Stimulated activated naive CD8-positive, alpha-beta T cell treated with anti-CD3 and anti-CD28 coated beads, Interleukin-15, amount 100 ng/mL, for 72 hours (primary cell): ENCODE measurements at regions not wholly inside any gene's neighbourhood (a gene's known extent, or its start where the extent isn't known, plus 50 kb on each side); places are given as distances from the start of the nearest gene placed in this dataset.

ENCODE experiments used
- ATAC-seq: fragments of 150-1000 bp; cut with Tn5 transposase; 2 replicates; pipeline ENCODE4 v1.10.0; 2021; ENCODE audit warnings: mild to moderate bottlenecking, moderate library complexity
- DNase-seq, 2 donors: peaks; one replicate each; pipeline ENCODE4 v3.0.0; 2021 to 2022
- H3K27ac Mint-ChIP-seq, 2 donors: one replicate each; pipeline ENCODE4 v1.8.0; 2022; ENCODE audit warnings: mild to moderate bottlenecking in 2 of 2, mixed read lengths in 2 of 2, moderate library complexity in 2 of 2
- H3K27me3 Mint-ChIP-seq: one replicate; pipeline ENCODE4 v1.8.0; 2022; ENCODE audit warnings: mixed read lengths
- H3K4me1 Mint-ChIP-seq: one replicate; pipeline ENCODE4 v1.8.0; 2022; ENCODE audit warnings: mild to moderate bottlenecking, mixed read lengths
- H3K4me3 Mint-ChIP-seq, 2 donors: one replicate each; pipeline ENCODE4 v1.8.0; 2022; ENCODE audit warnings: mild to moderate bottlenecking in 2 of 2, mixed read lengths in 2 of 2, moderate library complexity in 1 of 2
- H3K9me3 Mint-ChIP-seq, 2 donors: one replicate each; pipeline ENCODE4 v1.8.0; 2022; ENCODE audit warnings: mixed read lengths in 2 of 2

- no peak for ATAC-seq
- DNase-seq, result no peak
- no peaks in the 10 kb centered on the region for H3K4me1 Mint-ChIP-seq
- peaks cover 0 to 5% of the 10 kb centered on the region in 2 donors for H3K9me3 Mint-ChIP-seq
- no peak overlapping the region for H3K27ac Mint-ChIP-seq
- H3K27me3 Mint-ChIP-seq, result no peaks in the 10 kb centered on the region
- H3K4me3 Mint-ChIP-seq, result no peak overlapping the region
Observed at GRCh38 chr3:34957677-34958076, 681.6 kb upstream of the ARPP21 start.

DNA sequence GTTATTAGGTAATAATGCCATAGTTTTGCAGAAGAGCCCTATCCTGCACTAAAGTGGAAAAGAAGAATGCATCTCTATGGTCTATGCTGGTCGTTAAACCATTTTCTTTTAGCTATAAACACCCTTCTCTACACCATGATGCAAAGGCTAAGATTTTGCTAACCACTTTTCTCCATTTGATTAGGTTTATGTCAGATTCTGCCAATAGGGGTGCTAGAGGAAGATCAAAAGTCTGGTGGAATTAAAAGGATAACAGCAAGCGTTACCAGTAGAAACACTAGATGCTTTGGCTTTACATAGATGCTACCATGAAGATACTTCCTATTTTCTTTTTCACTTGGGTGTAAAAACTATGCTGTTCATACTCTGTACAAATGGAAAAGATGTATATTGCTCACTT, 669.8 kb upstream of the ARPP21 start:
- Mint-ChIP-seq H3K4me1 (no peaks in the 10 kb centered on the region), H3K4me3 (no peak overlapping the region), H3K27me3 (no peaks in the 10 kb centered on the region), H3K9me3 (no peaks in the 10 kb centered on the region), H3K27ac (no peak overlapping the region)
- DNase-seq, result no peak
- no peak for ATAC-seq

DNA sequence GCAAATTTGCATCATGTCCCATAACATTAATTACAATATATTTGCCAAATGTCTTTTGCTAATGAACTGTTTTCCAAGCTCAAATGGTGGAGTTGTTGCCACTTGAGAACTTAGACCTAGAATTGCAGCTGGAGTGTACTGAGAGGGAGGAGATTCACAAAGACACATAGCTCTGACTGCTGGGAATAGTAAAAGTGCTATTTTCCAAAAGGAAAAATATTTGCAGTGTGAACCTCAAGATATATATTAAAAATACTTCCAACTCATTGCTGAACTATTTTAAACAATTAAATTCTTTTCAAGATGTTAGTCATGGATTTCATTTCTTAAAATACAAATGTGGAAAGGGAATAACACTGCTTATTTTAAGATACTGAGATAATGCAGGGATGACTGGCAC, 666.8 kb upstream of the ARPP21 start:
- H3K27me3 Mint-ChIP-seq, result no peaks in the 10 kb centered on the region
- no peak overlapping the region for H3K4me3 Mint-ChIP-seq
- H3K27ac Mint-ChIP-seq, result peak overlapping the region in 1 of 2 donors; percentile 57
- no peak for DNase-seq
- H3K9me3 Mint-ChIP-seq, result no peaks in the 10 kb centered on the region
- H3K4me1 Mint-ChIP-seq, result no peaks in the 10 kb centered on the region
- ATAC-seq, result no peak

DNA sequence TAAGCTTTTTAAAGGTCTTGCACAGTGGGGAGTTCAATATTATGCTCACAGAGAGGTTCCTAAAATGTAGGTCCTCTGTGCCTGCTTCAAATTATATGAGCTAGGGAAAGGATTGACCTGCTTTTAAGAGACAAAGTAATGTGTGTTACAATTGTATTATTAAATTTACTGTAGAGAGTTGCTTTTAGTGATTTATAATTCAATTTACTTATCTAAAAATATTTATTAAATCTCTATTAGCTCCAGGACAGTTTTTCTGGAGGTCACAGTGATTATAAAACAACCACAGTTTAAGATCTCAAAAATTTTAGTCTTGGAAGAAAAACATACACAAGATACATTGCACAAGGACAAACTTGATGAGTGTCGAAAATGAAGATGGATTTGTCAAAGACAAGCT, 665.7 kb upstream of the ARPP21 start:
- Mint-ChIP-seq H3K4me1 (no peaks in the 10 kb centered on the region), H3K27ac (no peak overlapping the region), H3K9me3 (peaks cover 0 to 5% of the 10 kb centered on the region in 2 donors), H3K4me3 (no peak overlapping the region), H3K27me3 (no peaks in the 10 kb centered on the region)
- DNase-seq, result no peak
- ATAC-seq, result no peak

DNA sequence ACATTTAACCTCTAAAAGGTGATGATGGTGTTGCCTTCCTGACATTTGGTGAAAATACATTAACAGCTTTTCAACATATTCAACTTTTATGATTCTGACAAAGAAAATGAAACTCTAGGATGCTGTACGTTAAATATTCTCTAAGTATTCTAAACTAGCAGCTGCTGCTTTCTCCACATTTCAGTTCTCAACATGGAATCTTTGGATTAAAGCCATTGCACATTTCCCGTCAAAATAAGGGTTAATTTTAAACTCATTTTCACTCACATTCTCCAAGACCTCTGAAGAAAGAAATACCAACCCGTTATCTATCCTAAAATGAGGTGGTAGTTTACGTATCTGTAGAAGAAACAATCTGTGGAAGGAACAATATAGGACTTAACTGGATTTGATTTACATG, 655.7 kb upstream of the ARPP21 start:
- H3K4me1 Mint-ChIP-seq, result no peaks in the 10 kb centered on the region
- no peak overlapping the region for H3K4me3 Mint-ChIP-seq
- no peak for ATAC-seq
- H3K27ac Mint-ChIP-seq, result no peak overlapping the region
- DNase-seq, result no peak
- H3K27me3 Mint-ChIP-seq, result no peaks in the 10 kb centered on the region
- H3K9me3 Mint-ChIP-seq, result peaks cover 0 to 3% of the 10 kb centered on the region in 2 donors

- no peaks in the 10 kb centered on the region for H3K4me1 Mint-ChIP-seq
- DNase-seq (no peak), ATAC-seq (no peak)
- H3K4me3 Mint-ChIP-seq, result no peak overlapping the region
- H3K9me3 Mint-ChIP-seq, result no peaks in the 10 kb centered on the region
- H3K27ac Mint-ChIP-seq, result no peak overlapping the region
- no peaks in the 10 kb centered on the region for H3K27me3 Mint-ChIP-seq
Observed at GRCh38 chr3:34988296-34988695, 651.0 kb upstream of the ARPP21 start.

DNA sequence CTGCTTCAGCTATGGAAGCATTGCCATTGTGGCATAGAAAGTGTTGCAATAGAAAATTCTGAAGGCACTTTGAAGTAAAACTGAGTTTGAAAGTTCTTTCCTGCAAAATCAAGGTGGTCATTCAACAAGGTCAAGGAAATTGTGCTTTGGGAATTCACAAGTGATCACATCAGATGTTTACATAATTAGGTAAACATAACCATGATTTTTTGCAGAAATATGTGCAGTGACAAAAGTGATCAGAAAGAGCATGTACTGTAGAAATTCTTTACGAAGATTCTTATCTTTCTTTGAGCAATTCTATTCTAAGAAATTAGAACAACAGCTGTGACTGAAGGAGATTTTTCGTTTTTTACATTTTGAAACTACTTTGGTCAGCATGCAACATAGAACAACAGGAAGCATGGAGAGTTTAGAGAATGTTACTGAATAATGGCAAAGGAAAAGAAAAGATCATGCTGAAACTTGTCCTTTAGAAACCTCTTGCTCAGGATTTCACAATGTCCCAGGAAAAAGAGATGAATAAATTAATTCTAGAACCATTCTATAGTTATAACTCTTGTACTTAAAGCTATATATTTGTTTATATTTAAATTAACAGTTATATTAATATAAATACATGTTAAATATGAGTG, 643.4 kb upstream of the ARPP21 start:
- no peak for ATAC-seq
- H3K9me3 Mint-ChIP-seq, result no peaks in the 10 kb centered on the region
- H3K27ac Mint-ChIP-seq, result no peak overlapping the region

DNA sequence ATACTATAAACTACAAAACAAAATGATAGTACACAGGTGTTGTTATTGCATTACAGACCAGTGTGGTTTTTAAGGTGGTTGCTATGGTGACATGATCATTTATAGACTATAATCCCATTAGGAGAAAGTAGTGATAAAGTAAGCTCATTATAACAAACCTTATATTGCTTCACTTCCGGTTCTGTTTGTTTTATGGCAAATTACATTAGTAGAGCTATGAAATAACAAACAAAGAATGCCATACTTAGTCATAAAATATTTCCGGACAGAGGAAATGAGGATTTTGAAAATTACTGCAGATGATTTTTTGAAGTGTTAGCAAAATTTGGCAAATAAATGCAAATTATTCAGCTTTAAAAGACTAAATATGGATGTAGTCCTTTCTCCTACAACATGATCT, 640.4 kb upstream of the ARPP21 start:
- Mint-ChIP-seq H3K9me3 (no peaks in the 10 kb centered on the region), H3K27ac (no peak overlapping the region), H3K4me3 (no peak overlapping the region), H3K4me1 (no peaks in the 10 kb centered on the region), H3K27me3 (no peaks in the 10 kb centered on the region)
- DNase-seq (no peak), ATAC-seq (no peak)

More for the DNA sequence above, 643.4 kb upstream of the ARPP21 start:
- Mint-ChIP-seq H3K4me3 (no peak overlapping the region), H3K27me3 (no peaks in the 10 kb centered on the region), H3K4me1 (no peaks in the 10 kb centered on the region)
- no peak for DNase-seq

GRCh38 chr3:35012214-35012613, 627.1 kb upstream of the ARPP21 start:
- Mint-ChIP-seq H3K27me3 (no peaks in the 10 kb centered on the region), H3K9me3 (no peaks in the 10 kb centered on the region), H3K27ac (no peak overlapping the region), H3K4me3 (no peak overlapping the region), H3K4me1 (no peaks in the 10 kb centered on the region)
- ATAC-seq (no peak), DNase-seq (no peak)

DNA sequence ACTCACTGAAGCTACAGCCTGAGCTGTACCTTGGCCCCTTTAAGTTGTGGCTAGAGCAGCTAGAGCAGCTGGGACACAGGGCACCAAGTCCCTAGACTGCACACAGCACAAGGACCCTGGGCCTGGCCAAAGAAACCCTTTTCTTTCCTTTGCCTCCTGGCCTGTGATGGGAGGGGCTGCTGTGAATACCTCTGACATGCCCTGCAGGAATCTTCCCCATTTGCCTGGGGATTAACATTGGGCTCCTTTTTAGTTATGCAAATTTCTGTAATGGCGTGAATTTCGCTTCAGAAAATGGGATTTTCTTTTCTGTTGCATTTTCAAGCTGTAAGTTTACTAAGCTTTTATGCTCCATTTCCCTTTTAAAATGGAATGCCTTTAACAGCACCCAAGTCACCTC, 611.2 kb upstream of the ARPP21 start:
- Mint-ChIP-seq H3K27ac (no peak overlapping the region), H3K9me3 (peaks cover 8 to 45% of the 10 kb centered on the region in 2 donors), H3K4me3 (no peak overlapping the region), H3K4me1 (no peaks in the 10 kb centered on the region), H3K27me3 (no peaks in the 10 kb centered on the region)
- DNase-seq (no peak), ATAC-seq (no peak)

- no peaks in the 10 kb centered on the region for H3K9me3 Mint-ChIP-seq
- no peak for ATAC-seq
- H3K4me3 Mint-ChIP-seq, result no peak overlapping the region
- H3K4me1 Mint-ChIP-seq, result no peaks in the 10 kb centered on the region
- H3K27ac Mint-ChIP-seq, result no peak overlapping the region
- no peak for DNase-seq
- H3K27me3 Mint-ChIP-seq, result no peaks in the 10 kb centered on the region
Observed at GRCh38 chr3:35042210-35042991, 596.9 kb upstream of the ARPP21 start.

DNA sequence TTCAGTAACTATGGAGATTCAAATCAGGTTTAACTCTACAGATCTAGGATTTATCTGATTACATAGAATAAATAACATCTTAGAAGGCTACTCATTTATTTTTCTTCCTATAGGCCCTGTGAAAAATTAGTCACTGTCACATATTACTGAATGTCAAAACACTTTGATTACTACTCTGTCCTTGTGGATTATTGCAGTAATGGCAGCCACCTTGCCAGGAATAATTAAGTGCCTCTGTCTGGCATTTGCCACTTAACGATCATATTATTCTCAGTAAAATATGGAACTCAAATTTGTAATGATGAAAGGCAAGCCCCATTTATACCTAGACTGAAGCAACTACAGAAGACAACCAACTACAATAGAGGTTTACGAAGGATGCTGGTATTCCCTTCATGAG, 596.3 kb upstream of the ARPP21 start:
- ATAC-seq, result no peak
- DNase-seq, result no peak
- Mint-ChIP-seq H3K27me3 (no peaks in the 10 kb centered on the region), H3K9me3 (no peaks in the 10 kb centered on the region), H3K4me1 (no peaks in the 10 kb centered on the region), H3K27ac (no peak overlapping the region), H3K4me3 (no peak overlapping the region)

DNA sequence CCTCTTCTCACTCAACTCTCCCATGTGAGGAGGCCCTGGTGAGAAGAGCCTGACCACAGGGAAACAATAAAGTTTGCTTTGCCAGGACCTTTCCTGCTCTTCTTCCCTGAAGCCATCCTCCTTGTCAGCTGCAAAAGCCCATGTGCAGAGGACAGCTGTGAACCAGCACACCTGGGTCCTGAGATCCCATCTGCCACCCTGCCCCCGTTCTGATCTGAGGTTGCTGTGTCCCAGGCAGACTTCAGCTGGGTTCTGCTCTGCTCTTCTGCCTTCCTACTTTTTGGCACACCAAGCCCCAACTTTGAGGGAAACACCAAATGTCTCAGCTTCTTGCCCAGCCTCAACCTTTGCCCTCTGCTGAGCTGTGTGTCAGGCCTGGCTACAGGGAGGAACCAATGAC, 595.1 kb upstream of the ARPP21 start:
- no peaks in the 10 kb centered on the region for H3K4me1 Mint-ChIP-seq
- DNase-seq (no peak), ATAC-seq (peak; percentile 18)
- no peak overlapping the region for H3K4me3 Mint-ChIP-seq
- no peaks in the 10 kb centered on the region for H3K9me3 Mint-ChIP-seq
- H3K27ac Mint-ChIP-seq, result no peak overlapping the region
- H3K27me3 Mint-ChIP-seq, result no peaks in the 10 kb centered on the region

DNA sequence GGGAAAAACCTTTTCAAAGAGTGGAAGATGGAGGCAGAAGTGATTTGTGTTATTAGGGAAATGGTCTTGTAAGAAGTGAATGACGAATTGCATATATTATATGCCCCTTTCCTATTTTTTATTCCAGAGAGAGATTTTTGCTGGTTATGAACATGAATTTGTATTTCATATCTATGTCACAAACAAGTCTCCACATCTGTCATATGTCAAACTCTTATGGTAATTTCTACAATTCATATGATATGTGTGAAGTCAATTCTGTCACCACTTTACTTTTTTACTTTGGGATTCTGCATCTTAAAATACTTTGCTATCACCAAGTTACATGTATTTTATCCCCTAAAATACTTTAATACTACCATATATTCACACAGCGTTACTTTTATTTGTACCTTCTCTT, 594.2 kb upstream of the ARPP21 start:
- DNase-seq, result no peak
- Mint-ChIP-seq H3K27me3 (no peaks in the 10 kb centered on the region), H3K4me1 (no peaks in the 10 kb centered on the region), H3K4me3 (no peak overlapping the region), H3K9me3 (no peaks in the 10 kb centered on the region), H3K27ac (no peak overlapping the region)
- ATAC-seq, result no peak

DNA sequence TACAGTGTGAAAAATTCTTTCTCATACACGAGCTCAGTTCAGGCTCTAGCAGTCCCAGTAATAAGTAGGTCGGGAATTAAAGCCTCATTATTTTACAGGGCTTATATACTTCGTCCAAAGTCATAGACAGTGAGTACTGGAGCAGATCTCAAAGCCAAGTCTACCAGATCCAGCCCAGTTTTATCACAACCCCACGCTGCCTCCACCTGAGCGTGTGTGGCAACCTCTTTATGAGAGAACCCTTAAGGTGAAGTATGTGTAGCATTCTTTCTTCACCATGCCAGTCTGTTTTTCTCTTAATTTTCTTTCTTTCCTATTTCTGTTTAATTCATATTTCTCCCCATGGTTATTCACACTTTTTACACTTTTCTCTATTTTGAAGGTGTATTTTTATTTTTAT, 574.6 kb upstream of the ARPP21 start:
- Mint-ChIP-seq H3K27me3 (no peaks in the 10 kb centered on the region), H3K27ac (no peak overlapping the region), H3K4me1 (no peaks in the 10 kb centered on the region), H3K4me3 (no peak overlapping the region), H3K9me3 (peaks cover 0 to 10% of the 10 kb centered on the region in 2 donors)
- ATAC-seq (no peak), DNase-seq (no peak)

GRCh38 chr3:35065891-35066290, 573.4 kb upstream of the ARPP21 start:
- Mint-ChIP-seq H3K27me3 (no peaks in the 10 kb centered on the region), H3K27ac (no peak overlapping the region), H3K4me1 (no peaks in the 10 kb centered on the region), H3K4me3 (no peak overlapping the region), H3K9me3 (peaks cover 0 to 10% of the 10 kb centered on the region in 2 donors)
- ATAC-seq (no peak), DNase-seq (no peak)

DNA sequence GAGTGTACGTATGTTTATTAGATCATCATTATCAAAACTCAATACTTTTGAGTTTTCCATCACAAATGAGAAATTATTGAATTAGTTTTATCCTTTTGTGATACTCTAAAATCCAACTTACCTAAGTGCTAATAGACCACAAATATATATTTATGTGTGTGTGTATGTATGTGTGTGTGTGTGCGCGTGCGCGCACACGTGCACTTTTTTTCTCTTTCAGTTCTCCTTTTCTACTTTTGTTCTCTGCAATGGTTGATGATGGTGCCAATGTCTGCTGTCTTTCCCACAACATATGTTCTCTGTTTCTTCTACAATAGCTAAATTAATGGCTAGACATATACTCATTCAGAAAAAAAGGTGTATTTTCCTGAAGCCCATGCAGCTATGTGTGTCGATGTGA, 571.6 kb upstream of the ARPP21 start:
- no peak overlapping the region for H3K4me3 Mint-ChIP-seq
- no peaks in the 10 kb centered on the region for H3K4me1 Mint-ChIP-seq
- peaks cover 0 to 10% of the 10 kb centered on the region in 2 donors for H3K9me3 Mint-ChIP-seq
- ATAC-seq (no peak), DNase-seq (no peak)
- H3K27me3 Mint-ChIP-seq, result no peaks in the 10 kb centered on the region
- H3K27ac Mint-ChIP-seq, result no peak overlapping the region
